NCI-H1105 (cell line): ENCODE measurements at regions not wholly inside any gene's neighbourhood (a gene's known extent, or its start where the extent isn't known, plus 50 kb on each side); places are given as distances from the start of the nearest gene placed in this dataset.

Experiments used
- DNase-seq: peaks from one replicate; lab custom pipeline; 2025; lab: John Stamatoyannopoulos, UW

- no peak for DNase-seq
These were observed 163.6 kb downstream of the HGF start for GRCh38 chr7:81606078-81606863.

DNA sequence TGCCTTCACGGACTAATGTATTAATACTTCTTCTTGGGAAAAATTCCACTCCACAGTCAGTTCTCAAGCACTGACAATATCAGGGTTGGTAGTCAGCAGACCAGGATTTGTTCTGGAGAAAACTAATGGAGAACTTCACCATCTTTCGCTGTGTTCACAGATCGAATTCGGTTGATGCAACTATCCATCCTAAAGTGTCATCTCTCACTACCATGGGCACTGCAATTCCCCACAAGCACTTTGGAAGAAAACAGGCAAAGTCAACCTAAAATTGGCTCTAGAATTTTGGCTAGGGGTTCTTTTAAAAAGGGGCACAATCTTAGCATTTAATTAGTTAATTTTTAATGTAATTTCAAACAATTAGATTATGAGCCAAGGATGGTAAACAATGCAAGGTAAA lies 164.4 kb downstream of the HGF start:
- DNase-seq, result no peak

DNA sequence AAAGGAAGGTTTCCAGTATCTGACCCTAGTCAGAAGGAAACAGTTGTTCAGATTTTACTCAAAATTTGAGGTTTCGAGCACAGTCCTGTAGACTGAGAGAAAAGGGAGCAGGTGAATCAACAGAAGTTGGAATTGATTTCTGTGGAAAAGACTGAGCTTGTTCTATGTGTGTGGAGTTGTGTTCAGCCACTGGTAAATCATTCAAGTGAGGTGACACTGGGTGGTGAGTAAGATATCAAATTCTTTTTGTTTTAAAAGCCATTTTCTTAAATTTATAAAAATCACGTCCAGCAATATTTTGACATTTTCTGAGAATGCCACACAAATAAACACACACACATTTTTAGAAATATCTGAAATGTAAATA lies 165.1 kb downstream of the HGF start:
- no peak for DNase-seq

- no peak for DNase-seq
These were observed 165.6 kb downstream of the HGF start for GRCh38 chr7:81604075-81604807.

DNA sequence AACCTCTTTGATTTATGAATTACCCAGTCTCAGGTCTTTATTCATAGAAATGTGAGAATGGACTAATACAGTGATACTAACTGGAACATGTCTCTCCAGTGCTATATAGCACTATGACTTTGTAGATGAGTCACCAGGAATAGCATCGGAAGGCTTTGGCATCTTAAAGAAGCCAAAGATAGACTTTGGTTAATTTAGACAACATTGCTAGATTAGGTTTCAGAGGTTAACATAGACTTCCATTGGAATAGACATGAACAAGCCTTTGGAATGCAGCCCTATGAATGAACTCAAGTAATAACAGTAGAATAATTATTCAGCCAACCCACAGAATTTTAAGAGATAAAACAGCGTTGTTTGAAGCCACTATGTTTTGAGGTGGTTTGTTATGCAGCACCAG lies 169.2 kb downstream of the HGF start:
- DNase-seq, result no peak

DNA sequence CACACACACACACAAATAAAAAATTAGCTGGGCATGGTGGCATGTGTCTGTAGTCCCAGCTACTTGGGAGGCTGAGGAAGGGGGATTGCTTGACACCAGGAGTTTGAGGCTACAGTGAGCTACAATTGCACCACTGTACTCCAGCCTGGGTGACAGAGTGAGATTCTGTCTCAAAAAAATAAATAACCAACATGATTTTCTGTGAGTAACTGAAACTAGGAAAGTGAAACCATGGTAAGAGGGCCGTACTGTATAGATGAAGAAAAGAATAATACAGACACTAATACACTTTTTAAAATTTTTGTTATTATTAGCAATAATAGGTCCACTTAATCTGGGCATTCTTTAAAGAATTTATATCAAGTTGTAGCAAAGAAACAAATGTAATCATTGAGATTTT lies 170.9 kb downstream of the HGF start:
- DNase-seq, result no peak

GRCh38 chr7:81594767-81595166 lies 175.1 kb downstream of the HGF start:
- no peak for DNase-seq

DNA sequence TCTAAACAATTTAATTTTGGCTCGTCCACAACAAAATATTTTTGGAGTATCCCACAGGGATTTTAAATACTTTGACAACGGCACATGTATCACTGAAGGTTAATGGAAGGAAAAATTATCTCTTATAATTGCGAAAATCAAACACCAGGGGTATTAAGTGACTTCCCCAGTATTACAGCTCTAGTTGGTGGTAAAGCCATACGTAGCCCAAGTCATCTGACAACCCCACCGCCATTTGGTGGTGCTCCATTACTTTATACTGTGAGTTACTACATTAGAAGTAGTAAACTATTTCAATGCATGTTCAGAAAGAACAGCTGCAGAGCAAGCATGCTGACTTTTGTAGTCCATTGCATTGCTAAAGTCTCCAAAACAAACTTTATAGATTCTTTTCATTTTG lies 179.7 kb downstream of the HGF start:
- DNase-seq, result no peak

DNA sequence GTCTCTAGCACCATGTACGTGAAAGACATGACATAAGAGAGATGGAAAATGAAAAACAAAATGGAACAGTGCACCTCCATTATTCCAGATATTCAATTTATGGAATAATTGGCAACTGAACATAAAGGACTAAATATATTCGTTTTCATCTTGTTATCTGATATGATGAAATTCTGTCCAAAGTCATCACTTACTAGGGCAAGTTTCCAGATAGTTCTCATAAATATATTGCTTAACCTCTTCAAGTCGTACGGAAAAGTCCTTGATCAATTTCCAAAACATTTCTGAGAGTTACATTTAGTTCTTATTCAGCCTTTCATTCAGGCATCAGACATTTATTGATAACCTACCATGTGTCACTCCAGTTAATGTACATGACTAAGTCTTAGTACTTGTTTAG lies 185.2 kb downstream of the HGF start:
- no peak for DNase-seq

DNA sequence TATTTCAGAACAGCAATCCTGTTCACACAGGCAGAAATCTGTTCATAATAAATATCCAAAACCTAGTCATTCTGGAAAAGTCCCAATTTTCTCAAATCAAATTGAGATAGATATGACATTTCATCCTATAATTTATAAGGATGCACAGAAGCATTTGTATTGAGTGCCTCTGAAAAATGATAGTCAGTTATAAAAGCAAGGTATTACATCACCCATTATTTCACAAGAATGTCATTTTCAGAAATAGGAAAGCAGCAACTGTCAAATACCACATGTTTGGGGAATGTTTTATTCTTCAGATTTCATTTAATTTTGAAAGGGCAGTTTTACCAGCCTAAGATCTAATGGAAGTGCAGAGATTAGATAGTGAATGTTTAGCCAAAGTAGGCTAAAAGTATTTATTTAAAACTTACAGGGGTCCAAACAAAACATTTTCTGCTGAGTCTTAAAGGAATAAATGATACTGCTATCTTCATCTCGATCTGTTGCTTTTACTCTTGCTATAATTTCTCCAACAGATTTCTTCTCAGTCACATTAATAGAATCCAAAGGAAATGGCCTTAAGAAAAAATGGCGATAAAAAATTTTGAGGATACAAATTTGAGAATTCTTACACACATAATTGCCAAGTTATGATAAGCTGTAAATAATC lies 185.8 kb downstream of the HGF start:
- no peak for DNase-seq

DNA sequence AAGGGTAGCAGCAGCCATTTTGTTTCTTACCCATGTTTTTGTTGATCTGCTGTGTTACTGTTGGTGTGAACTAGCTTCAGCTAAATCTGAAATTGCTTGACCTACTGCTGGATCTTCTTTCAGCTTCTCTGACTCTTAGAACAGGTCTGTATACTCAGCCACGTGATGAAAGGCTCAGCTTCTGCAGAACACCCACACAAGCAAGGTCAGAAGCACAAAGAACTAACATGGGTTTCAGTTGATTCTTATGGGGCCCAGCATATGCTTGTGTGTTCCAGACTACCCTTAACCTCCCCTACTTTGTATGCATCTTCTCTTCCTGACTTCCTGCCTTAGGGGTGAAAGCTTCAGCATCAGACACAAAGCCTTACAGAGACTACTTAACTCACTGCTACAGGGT lies 186.8 kb downstream of the HGF start:
- DNase-seq, result no peak

GRCh38 chr7:81577642-81578340 lies 192.1 kb downstream of the HGF start:
- DNase-seq, result no peak

DNA sequence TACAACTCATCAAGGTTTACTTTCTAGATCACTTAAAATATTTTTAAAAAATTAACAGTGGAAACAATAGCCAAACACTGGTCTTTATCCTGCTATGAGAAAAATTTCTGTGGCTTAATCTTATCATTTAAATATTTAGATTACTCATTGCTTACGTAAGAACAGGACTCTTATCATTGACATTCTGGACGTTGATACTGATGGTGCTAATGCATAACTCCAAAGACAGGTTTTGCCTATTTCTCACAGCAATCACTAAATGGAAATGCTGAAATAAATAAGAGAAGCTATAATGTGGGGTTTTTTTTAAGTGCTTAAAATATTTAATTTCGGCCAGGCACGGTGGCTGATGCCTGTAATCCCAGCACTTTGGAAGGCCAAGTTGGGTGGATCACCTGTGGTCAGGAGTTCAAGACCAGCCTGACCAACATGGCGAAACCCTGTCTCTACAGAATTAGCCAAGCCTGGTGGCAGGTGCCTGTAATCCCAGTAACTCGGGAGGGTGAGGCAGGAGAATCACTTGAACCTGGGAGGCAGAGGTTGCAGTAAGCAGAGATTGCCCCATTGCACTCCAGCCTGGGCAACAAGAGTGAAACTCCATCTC lies 195.0 kb downstream of the HGF start:
- DNase-seq, result no peak

DNA sequence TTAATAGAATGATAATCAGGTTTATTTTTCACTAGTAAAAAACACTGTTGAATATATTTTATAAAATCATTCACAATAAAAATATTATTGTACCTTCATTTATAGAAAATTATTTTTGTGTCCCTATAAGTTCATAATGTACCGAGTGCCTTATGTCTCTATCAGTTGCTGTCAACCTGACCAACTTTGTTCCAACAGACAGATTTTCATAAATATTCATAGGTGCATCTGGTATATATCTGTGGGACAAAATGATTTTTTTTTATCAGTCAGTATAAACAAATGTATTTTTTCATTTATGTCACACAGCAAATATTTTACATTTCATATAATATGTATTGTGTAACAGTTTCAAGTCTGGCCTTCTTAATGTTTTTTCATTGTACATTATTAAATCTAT lies 195.9 kb downstream of the HGF start:
- DNase-seq, result no peak

- DNase-seq, result no peak
These were observed 196.7 kb downstream of the HGF start for GRCh38 chr7:81573128-81573527.

DNA sequence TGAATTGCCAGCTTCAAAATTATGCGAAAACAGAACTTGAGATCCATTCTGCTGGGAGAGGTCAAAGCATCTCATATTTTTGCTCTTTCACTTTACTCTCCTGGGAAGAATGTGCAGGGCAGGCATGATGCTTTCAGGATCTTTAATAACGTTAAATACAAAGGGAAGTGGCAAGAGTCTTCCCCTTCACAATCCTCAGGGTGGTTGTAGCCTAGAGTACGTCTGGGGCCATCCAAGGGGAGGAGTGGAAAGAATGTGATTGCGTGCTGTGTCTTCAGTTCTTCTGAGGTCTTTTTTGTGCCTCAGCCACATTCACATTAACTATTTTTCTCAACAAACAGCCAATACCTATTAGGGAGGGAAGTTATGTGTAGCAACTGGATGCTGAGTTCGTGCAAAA lies 207.3 kb downstream of the HGF start:
- no peak for DNase-seq

- no peak for DNase-seq
These were observed 209.1 kb downstream of the HGF start for GRCh38 chr7:81560708-81561107.

GRCh38 chr7:81549484-81550016 lies 220.3 kb downstream of the HGF start:
- DNase-seq, result no peak

GRCh38 chr7:81534996-81535395 lies 234.9 kb downstream of the HGF start:
- no peak for DNase-seq

DNA sequence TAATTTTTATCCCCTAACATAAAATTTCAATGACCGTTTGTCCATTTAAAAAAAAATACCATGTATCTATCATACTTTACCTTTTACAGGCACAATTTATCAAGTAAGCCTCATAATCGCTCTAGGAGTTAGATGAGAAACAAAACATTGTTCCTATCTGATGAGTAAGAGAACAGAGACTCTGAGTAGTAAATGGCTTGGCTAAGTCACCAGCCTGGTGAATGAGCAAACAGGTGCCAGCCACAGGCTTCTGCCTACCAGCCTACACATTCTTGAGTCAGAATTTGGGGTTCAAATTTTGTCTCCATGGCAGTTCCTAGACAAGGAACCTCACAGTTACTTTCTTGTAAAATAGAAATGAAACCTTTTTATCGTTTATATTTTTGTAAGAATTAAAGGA lies 235.4 kb downstream of the HGF start:
- no peak for DNase-seq

DNA sequence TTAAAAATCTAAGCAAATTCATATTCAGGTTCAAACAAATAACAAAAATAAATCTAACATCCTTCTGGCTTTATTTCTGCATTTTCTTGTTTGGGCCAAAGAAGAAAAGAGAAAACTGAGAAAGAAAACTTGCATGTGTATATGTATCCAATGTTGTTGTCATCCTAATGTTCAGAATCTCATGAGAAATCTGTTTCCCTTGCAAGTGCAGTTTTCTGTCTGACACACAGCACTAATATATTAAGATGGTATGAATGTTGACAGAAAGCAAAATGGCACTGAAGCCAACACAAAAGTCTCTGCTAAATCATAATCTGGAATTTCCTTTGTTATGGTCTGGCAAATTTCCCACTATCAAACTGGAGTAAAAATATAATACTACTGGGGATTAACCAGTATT lies 235.9 kb downstream of the HGF start:
- DNase-seq, result no peak

GRCh38 chr7:81533426-81533825 lies 236.4 kb downstream of the HGF start:
- no peak for DNase-seq
